GM12878 (cell line): ENCODE measurements at regions not wholly inside any gene's neighbourhood (a gene's known extent, or its start where the extent isn't known, plus 50 kb on each side); places are given as distances from the start of the nearest gene placed in this dataset.

ENCODE experiments used
- ATAC-seq: fragments of 200-7000 bp; cut with Tn5 transposase; 3 replicates; pipeline ENCODE4 v1.9.1; 2020; ENCODE audit warnings: mild to moderate bottlenecking, moderate library complexity
- BruUV-seq: library from RNA; stranded (reverse); fragments of 400-500 nt; replicated peaks from 2 replicates; lab custom pipeline; 2021; lab: Mats Ljungman, UMichigan
- CTCF ChIA-PET: fragments of 300-600 bp; sonication (Branson Sonifier 250); formaldehyde crosslinking; extraction: SDS; loops from one replicate; lab custom pipeline; 2021; ENCODE audit warnings: inconsistent platforms; lab: Yijun Ruan, JAX
- POLR2A ChIA-PET: fragments of 350-600 bp; formaldehyde crosslinking; extraction: SDS; loops from one replicate; lab custom pipeline; 2021; ENCODE audit warnings: inconsistent platforms; lab: Charles Lee
- RAD21 ChIA-PET: fragments of 300-600 bp; sonication (Branson Sonifier 250); formaldehyde crosslinking; loops from one replicate; lab custom pipeline; 2023; ENCODE audit warnings: antibody characterized with exemption; ENCODE audit not compliant: unreplicated experiment; lab: Charles Lee
- SMC1A ChIA-PET: fragments of 300-600 bp; sonication (Branson Sonifier 250); formaldehyde crosslinking; loops from one replicate; lab custom pipeline; 2023; ENCODE audit not compliant: unreplicated experiment, uncharacterized antibody; lab: Charles Lee
- DNase-seq: peaks from one replicate; pipeline ENCODE4 v3.0.0-alpha.2; 2011; ENCODE audit warnings: low read depth, low spot score
- FAIRE-seq: peaks from 3 replicates; lab custom pipeline; 2011; peaks lifted over from hg19 to GRCh38; lab: Jason Lieb, UNC
- H2AFZ ChIP-seq: 2 replicates; pipeline ENCODE4 v1.6.0; 2011; ENCODE audit warnings: low read depth, low read length, control low read depth; ENCODE audit not compliant: control insufficient read depth
- H3K27ac ChIP-seq: 2 replicates; pipeline ENCODE4 v1.5.1; 2011; ENCODE audit warnings: control low read depth; ENCODE audit not compliant: control insufficient read depth, insufficient read depth
- H3K27me3 ChIP-seq, 2 experiments: replicated peaks in 1 of 2; 2 replicates each; pipeline versions ENCODE4 v1.6.0 to v1.6.1; 2011; ENCODE audit warnings: low read length in 1 of 2; ENCODE audit not compliant: control insufficient read depth in 2 of 2, insufficient read depth in 2 of 2
- H3K36me3 ChIP-seq, 2 experiments: 2 replicates each; pipeline ENCODE4 v1.5.1; 2011; ENCODE audit warnings: low read length in 1 of 2; ENCODE audit not compliant: control insufficient read depth in 2 of 2, insufficient read depth in 2 of 2
- H3K4me1 ChIP-seq: 2 replicates; pipeline ENCODE4 v1.6.1; 2011; ENCODE audit warnings: mild to moderate bottlenecking, low read length, moderate library complexity, mixed read lengths; ENCODE audit not compliant: control insufficient read depth, insufficient read depth
- H3K4me2 ChIP-seq: 2 replicates; pipeline ENCODE4 v1.6.0; 2011; ENCODE audit warnings: control low read depth; ENCODE audit not compliant: control insufficient read depth, insufficient read depth
- H3K4me3 ChIP-seq: fragments of 200-600 bp; sonication (generic); 2 replicates; pipeline ENCODE4 v1.5.1; 2016
- H3K79me2 ChIP-seq: 2 replicates; pipeline ENCODE4 v1.6.0; 2011; ENCODE audit warnings: low read length; ENCODE audit not compliant: control insufficient read depth, insufficient read depth
- H3K9ac ChIP-seq: 2 replicates; pipeline ENCODE4 v1.8.0; 2011; ENCODE audit warnings: low read length, control low read depth, mixed read lengths; ENCODE audit not compliant: control insufficient read depth, insufficient read depth
- H3K9me3 ChIP-seq: replicated peaks from 3 replicates; pipeline ENCODE4 v1.5.1; 2011; ENCODE audit warnings: mild to moderate bottlenecking, low read length; ENCODE audit not compliant: control insufficient read depth, insufficient read depth
- H4K20me1 ChIP-seq: 2 replicates; pipeline ENCODE4 v1.6.0; 2011; ENCODE audit not compliant: control insufficient read depth, insufficient read depth
- ATF2 ChIP-seq: IDR thresholded peaks from 2 replicates; pipeline ENCODE4 v1.6.1; 2012; ENCODE audit warnings: low read length, inconsistent platforms
- CBX3 ChIP-seq: fragments of 200-600 bp; sonication (generic); IDR thresholded peaks from 2 replicates; pipeline ENCODE4 v1.6.1; 2016; ENCODE audit warnings: low read depth, borderline replicate concordance
- CREM ChIP-seq: IDR thresholded peaks from 2 replicates; pipeline ENCODE4 v1.6.1; 2014; ENCODE audit warnings: antibody characterized with exemption, low read depth
- HCFC1 ChIP-seq: fragments of 150-350 bp; IDR thresholded peaks from 2 replicates; pipeline ENCODE4 v1.6.1; 2014; ENCODE audit warnings: low read length
- HDAC6 ChIP-seq: fragments of 200-600 bp; sonication (generic); IDR thresholded peaks from one replicate; pipeline ENCODE4 v1.8.0; 2017; ENCODE audit warnings: antibody characterized with exemption; ENCODE audit not compliant: unreplicated experiment
- KAT2A ChIP-seq: conservative IDR thresholded peaks from 2 replicates; pipeline ENCODE4 v1.6.1; 2011; ENCODE audit warnings: low read depth, low read length; ENCODE audit not compliant: control insufficient read depth
- MEF2A ChIP-seq: IDR thresholded peaks from 2 replicates; pipeline ENCODE4 v1.6.1; 2011; ENCODE audit warnings: low read depth, mild to moderate bottlenecking, low read length, moderate library complexity; ENCODE audit not compliant: insufficient read depth
- MEF2B ChIP-seq: fragments of 450-650 bp; IDR thresholded peaks from 2 replicates; pipeline ENCODE4 v1.6.1; 2018; ENCODE audit warnings: mild to moderate bottlenecking, moderate library complexity; ENCODE audit not compliant: partially characterized antibody, poor library complexity, severe bottlenecking
- NFYA ChIP-seq: IDR thresholded peaks from 2 replicates; pipeline ENCODE4 v1.6.1; 2011; ENCODE audit warnings: low read depth, mild to moderate bottlenecking, low read length, improper control_type of control experiment, borderline replicate concordance
- NR2C2 ChIP-seq: IDR thresholded peaks from 2 replicates; pipeline ENCODE4 v1.6.1; 2011; ENCODE audit warnings: borderline replicate concordance, low read depth; ENCODE audit not compliant: control insufficient read depth, insufficient read length
- PML ChIP-seq: IDR thresholded peaks from 2 replicates; pipeline ENCODE4 v1.6.1; 2012; ENCODE audit warnings: low read length, inconsistent platforms
- YBX1 ChIP-seq: fragments of 450-650 bp; IDR thresholded peaks from 2 replicates; pipeline ENCODE4 v1.6.1; 2016; ENCODE audit warnings: antibody characterized with exemption
- ZBTB11 ChIP-seq: fragments of 450-650 bp; formaldehyde crosslinking; IDR thresholded peaks from 2 replicates; pipeline ENCODE4 v1.5.0; 2022; ENCODE audit warnings: mild to moderate bottlenecking, missing genetic modification characterization
- ZBTB33 ChIP-seq: fragments of 450-650 bp; IDR thresholded peaks from 2 replicates; pipeline ENCODE4 v1.6.1; 2017; ENCODE audit warnings: mild to moderate bottlenecking
- ZNF24 ChIP-seq: fragments of 450-650 bp; IDR thresholded peaks from 2 replicates; pipeline ENCODE4 v1.6.1; 2017; ENCODE audit warnings: antibody characterized with exemption, mild to moderate bottlenecking
- WGBS: methylation state at CpG from one replicate; pipeline ENCODE4 v1.1.6; 2016; ENCODE audit warnings: low lambda C conversion rate; ENCODE audit not compliant: insufficient replicate concordance, insufficient coverage; ENCODE audit errors: missing lambda C conversion rate; 5-methylcytosine and 5-hydroxymethylcytosine counted together
- in situ Hi-C: fragments of 300-500 bp; cut with MboI; formaldehyde crosslinking; loops from 9 replicates; pipeline ENCODE4 v1.14.3; 2018; ENCODE audit warnings: mixed read lengths
- intact Hi-C: fragments of 100-400 bp; cut with micrococcal nuclease; formaldehyde crosslinking; loops from one replicate; pipeline ENCODE4 v1.14.2; 2022; ENCODE audit not compliant: unreplicated experiment

- Histone ChIP-seq H3K4me1 (no peaks in the 10 kb centered on the region), H3K9ac (no peak overlapping the region), H3K27me3 (0 out of 4 replicates have a peak, but pooled peaks cover 0 to 1% of the 10 kb centered on the region in 2 experiments), H3K4me2 (no peak overlapping the region), H4K20me1 (no peaks in the 10 kb centered on the region), H3K36me3 (no peaks in the 10 kb centered on the region), H3K4me3 (no peak overlapping the region), H3K9me3 (no peaks in the 10 kb centered on the region), H2AFZ (no peak overlapping the region), H3K27ac (no peak overlapping the region), H3K79me2 (no peaks in the 10 kb centered on the region)
- DNase-seq (no peak), FAIRE-seq (no peak), ATAC-seq (no peak)
- CTCF ChIA-PET, result no interaction called here
- POLR2A ChIA-PET, result no interaction called here
- BruUV-seq, result no TSS peak
- intact Hi-C loops, result no loop called here
- WGBS, result 24% methylated on average over 4 of the region's 4 CpGs
- in situ Hi-C loops, result no loop called here
- RAD21 ChIA-PET, result no interaction called here
- SMC1A ChIA-PET, result interaction anchor here (1.5 kb wide), 1 partner anchor 17 kb away, joined by 4 read pairs; no protein-coding TSS in a partner anchor
- no peak for TF ChIP-seq ZBTB33
- TF ChIP-seq ZNF24, result no peak
- no peak for TF ChIP-seq KAT2A
- no peak for TF ChIP-seq PML
- no peak for TF ChIP-seq CREM
- TF ChIP-seq HCFC1, result no peak
- TF ChIP-seq YBX1, result no peak
- TF ChIP-seq HDAC6, result no peak
- no peak for TF ChIP-seq MEF2B
- TF ChIP-seq ZBTB11 (CRISPR knock-in tag), result no peak
- TF ChIP-seq NR2C2, result no peak
- no peak for TF ChIP-seq NFYA
- TF ChIP-seq MEF2A, result no peak
- TF ChIP-seq ATF2, result no peak
- TF ChIP-seq CBX3, result no peak
These were observed 148.2 kb upstream of the HS3ST2 start for GRCh38 chr16:22665803-22666202.
